H9 (cell line): ENCODE measurements at regions not wholly inside any gene's neighbourhood (a gene's known extent, or its start where the extent isn't known, plus 50 kb on each side); places are given as distances from the start of the nearest gene placed in this dataset.

Source experiments
- DNase-seq: peaks from one replicate; pipeline ENCODE4 v3.0.0-alpha.2; 2017
- H2AFZ ChIP-seq: one replicate; pipeline ENCODE4 v1.6.1; 2013; ENCODE audit warnings: mild to moderate bottlenecking, low read length, control low read depth, moderate library complexity
- H2AK5ac ChIP-seq: 2 replicates; pipeline ENCODE4 v1.6.1; 2013; ENCODE audit warnings: low read length, control low read depth, mixed read lengths; ENCODE audit not compliant: insufficient read length
- H2BK120ac ChIP-seq: one replicate; pipeline ENCODE4 v1.6.1; 2013; ENCODE audit warnings: low read depth, mild to moderate bottlenecking, low read length, control low read depth, inconsistent platforms; ENCODE audit not compliant: poor library complexity, severe bottlenecking
- H2BK12ac ChIP-seq: 2 replicates; pipeline ENCODE4 v1.6.1; 2013; ENCODE audit warnings: low read length, control low read depth, mixed read lengths, low read depth; ENCODE audit not compliant: insufficient read length
- H2BK15ac ChIP-seq: 2 replicates; pipeline ENCODE4 v1.6.1; 2013; ENCODE audit warnings: low read depth, low read length, control low read depth
- H2BK20ac ChIP-seq: one replicate; pipeline ENCODE4 v1.6.1; 2013; ENCODE audit warnings: low read depth, mild to moderate bottlenecking, low read length, control low read depth, inconsistent platforms; ENCODE audit not compliant: poor library complexity, severe bottlenecking
- H2BK5ac ChIP-seq: 2 replicates; pipeline ENCODE4 v1.6.1; 2013; ENCODE audit warnings: low read length, control low read depth, mixed read lengths; ENCODE audit not compliant: insufficient read length
- H3K14ac ChIP-seq: 2 replicates; pipeline ENCODE4 v1.6.1; 2013; ENCODE audit warnings: low read length, control low read depth; ENCODE audit not compliant: insufficient read depth
- H3K18ac ChIP-seq: 2 replicates; pipeline ENCODE4 v1.6.1; 2013; ENCODE audit warnings: low read depth, mild to moderate bottlenecking, mixed read lengths, low read length, control low read depth; ENCODE audit not compliant: insufficient read length
- H3K23ac ChIP-seq: 2 replicates; pipeline ENCODE4 v1.6.1; 2013; ENCODE audit warnings: low read length, control low read depth, mixed read lengths, low read depth; ENCODE audit not compliant: insufficient read length
- H3K23me2 ChIP-seq: 2 replicates; pipeline ENCODE4 v1.6.1; 2013; ENCODE audit warnings: low read depth, mild to moderate bottlenecking, mixed read lengths, low read length, control low read depth; ENCODE audit not compliant: insufficient read length, poor library complexity, severe bottlenecking
- H3K27ac ChIP-seq: 2 replicates; pipeline ENCODE4 v1.5.1; 2013; ENCODE audit warnings: low read length, control low read depth, mixed read lengths, low read depth; ENCODE audit not compliant: insufficient read length
- H3K27me3 ChIP-seq: 2 replicates; pipeline ENCODE4 v1.6.1; 2013; ENCODE audit warnings: low read length, control low read depth, inconsistent platforms; ENCODE audit not compliant: insufficient read depth
- H3K4ac ChIP-seq: 2 replicates; pipeline ENCODE4 v1.6.1; 2013; ENCODE audit warnings: low read depth, mild to moderate bottlenecking, control low read depth, inconsistent platforms, low read length, moderate library complexity
- H3K4me1 ChIP-seq: 2 replicates; pipeline ENCODE4 v1.6.1; 2013; ENCODE audit warnings: low read length, control low read depth, inconsistent platforms; ENCODE audit not compliant: insufficient read depth
- H3K4me2 ChIP-seq: 2 replicates; pipeline ENCODE4 v1.6.1; 2013; ENCODE audit warnings: low read length, control low read depth, mixed read lengths; ENCODE audit not compliant: insufficient read length, insufficient read depth
- H3K56ac ChIP-seq: 2 replicates; pipeline ENCODE4 v1.6.1; 2013; ENCODE audit warnings: low read depth, mild to moderate bottlenecking, mixed read lengths, low read length, control low read depth; ENCODE audit not compliant: insufficient read length
- H3K79me1 ChIP-seq: 2 replicates; pipeline ENCODE4 v1.6.1; 2013; ENCODE audit warnings: low read depth, mild to moderate bottlenecking, moderate library complexity, low read length, control low read depth, inconsistent platforms; ENCODE audit not compliant: insufficient read depth, poor library complexity, severe bottlenecking
- H3K79me2 ChIP-seq: 2 replicates; pipeline ENCODE4 v1.6.1; 2013; ENCODE audit warnings: low read length, control low read depth, inconsistent platforms; ENCODE audit not compliant: insufficient read depth
- H3K9ac ChIP-seq: 2 replicates; pipeline ENCODE4 v1.6.1; 2013; ENCODE audit warnings: low read length, control low read depth, mixed read lengths; ENCODE audit not compliant: insufficient read length; ENCODE audit errors: extremely low read depth
- H3K9me3 ChIP-seq: one replicate; pipeline ENCODE4 v1.6.1; 2013; ENCODE audit warnings: low read depth, low read length, inconsistent platforms; ENCODE audit not compliant: control insufficient read depth
- H3T11ph ChIP-seq: one replicate; pipeline ENCODE4 v1.6.1; 2013; ENCODE audit warnings: mild to moderate bottlenecking, low read length, control low read depth, inconsistent platforms
- H4K20me1 ChIP-seq: one replicate; pipeline ENCODE4 v1.6.1; 2013; ENCODE audit not compliant: control insufficient read depth, insufficient read length, insufficient read depth
- H4K5ac ChIP-seq: 2 replicates; pipeline ENCODE4 v1.6.1; 2013; ENCODE audit warnings: low read depth, mild to moderate bottlenecking, mixed read lengths, low read length, control low read depth; ENCODE audit not compliant: insufficient read length
- H4K8ac ChIP-seq: replicated peaks from 2 replicates; pipeline ENCODE4 v1.6.1; 2013; ENCODE audit warnings: low read length, control low read depth, mixed read lengths, low read depth; ENCODE audit not compliant: insufficient read length
- H4K91ac ChIP-seq: 2 replicates; pipeline ENCODE4 v1.6.1; 2013; ENCODE audit warnings: low read depth, mild to moderate bottlenecking, moderate library complexity, mixed read lengths, low read length, control low read depth; ENCODE audit not compliant: insufficient read length
- H3K27ac Mint-ChIP-seq, 3 experiments: 2 replicates in 2 of 3; 3 replicates in 1 of 3; pipeline ENCODE4 v1.8.0; 2020 to 2021; ENCODE audit warnings: mixed read lengths in 3 of 3, mild to moderate bottlenecking in 1 of 3, moderate library complexity in 1 of 3
- H3K27me3 Mint-ChIP-seq: 2 replicates; pipeline ENCODE4 v1.8.0; 2021; ENCODE audit warnings: low read depth, mild to moderate bottlenecking, moderate library complexity, mixed read lengths
- H3K36me3 Mint-ChIP-seq, 3 experiments: 2 replicates in 2 of 3; 3 replicates in 1 of 3; pipeline ENCODE4 v1.8.0; 2020 to 2021; ENCODE audit warnings: low read depth in 3 of 3, mixed read lengths in 3 of 3; ENCODE audit not compliant: insufficient read depth in 1 of 3
- H3K4me1 Mint-ChIP-seq, 2 experiments: 2 replicates each; pipeline ENCODE4 v1.8.0; 2020; ENCODE audit warnings: mixed read lengths in 2 of 2
- H3K4me3 Mint-ChIP-seq, 2 experiments: 2 replicates in 1 of 2; 3 replicates in 1 of 2; pipeline ENCODE4 v1.8.0; 2020 to 2021; ENCODE audit warnings: mild to moderate bottlenecking in 2 of 2, mixed read lengths in 2 of 2, moderate library complexity in 1 of 2
- H3K9me3 Mint-ChIP-seq, 2 experiments: 2 replicates in 1 of 2; 3 replicates in 1 of 2; pipeline ENCODE4 v1.8.0; 2020; ENCODE audit warnings: mild to moderate bottlenecking in 2 of 2, mixed read lengths in 2 of 2, moderate library complexity in 1 of 2
- WGBS: extraction: QIAGEN DNeasy Blood & Tissue Kit; methylation state at CpG from one replicate; pipeline ENCODE4 v1.1.7; 2013; ENCODE audit warnings: missing lambda C conversion rate, low lambda C conversion rate, mixed read lengths; ENCODE audit not compliant: insufficient read length; ENCODE audit errors: extremely low coverage; 5-methylcytosine and 5-hydroxymethylcytosine counted together
- TF ChIP-seq, protein P1 (sequence below): fragments of 200-600 bp; sonication (generic); conservative IDR thresholded peaks from 3 replicates; pipeline ENCODE4 v1.8.0; 2021; ENCODE audit warnings: antibody characterized with exemption, mild to moderate bottlenecking

- no peak overlapping the region for H2BK15ac ChIP-seq
- H3K79me1 ChIP-seq: no peaks in the 10 kb centered on the region
- H2BK12ac ChIP-seq: no peak overlapping the region
- no peaks in the 10 kb centered on the region for H3K27me3 ChIP-seq
- H3T11ph ChIP-seq: no peak overlapping the region
- no peak overlapping the region for H3K4me2 ChIP-seq
- H3K79me2 ChIP-seq: no peaks in the 10 kb centered on the region
- no peak for DNase-seq
- Mint-ChIP-seq H3K9me3 (peaks cover 0 to 4% of the 10 kb centered on the region in 2 experiments; a peak in 2 of 5 replicates), H3K27ac (no peak overlapping the region), H3K27me3 (peaks cover 9% of the 10 kb centered on the region), H3K4me1 (peaks cover 0 to 4% of the 10 kb centered on the region in 2 experiments; a peak in 2 of 4 replicates), H3K4me3 (no peak overlapping the region), H3K36me3 (no peaks in the 10 kb centered on the region)
- no peak overlapping the region for H3K56ac ChIP-seq
- no peak overlapping the region for H4K91ac ChIP-seq
- no peak overlapping the region for H2BK20ac ChIP-seq
- H2AK5ac ChIP-seq: no peak overlapping the region
- no peak overlapping the region for H2BK120ac ChIP-seq
- no peak overlapping the region for H3K9ac ChIP-seq
- no peak overlapping the region for H3K27ac ChIP-seq
- no peak overlapping the region for H3K4ac ChIP-seq
- H4K5ac ChIP-seq: no peak overlapping the region
- H4K20me1 ChIP-seq: no peaks in the 10 kb centered on the region
- H3K4me1 ChIP-seq: no peaks in the 10 kb centered on the region
- H3K23me2 ChIP-seq: no peaks in the 10 kb centered on the region
- H3K9me3 ChIP-seq: no peaks in the 10 kb centered on the region
- H3K23ac ChIP-seq: no peak overlapping the region
- no peak overlapping the region for H3K14ac ChIP-seq
- H3K18ac ChIP-seq: no peak overlapping the region
- no peak overlapping the region for H2AFZ ChIP-seq
- WGBS: 100% methylated on average over 1 of the region's 4 CpGs
- TF ChIP-seq, protein P1, sequence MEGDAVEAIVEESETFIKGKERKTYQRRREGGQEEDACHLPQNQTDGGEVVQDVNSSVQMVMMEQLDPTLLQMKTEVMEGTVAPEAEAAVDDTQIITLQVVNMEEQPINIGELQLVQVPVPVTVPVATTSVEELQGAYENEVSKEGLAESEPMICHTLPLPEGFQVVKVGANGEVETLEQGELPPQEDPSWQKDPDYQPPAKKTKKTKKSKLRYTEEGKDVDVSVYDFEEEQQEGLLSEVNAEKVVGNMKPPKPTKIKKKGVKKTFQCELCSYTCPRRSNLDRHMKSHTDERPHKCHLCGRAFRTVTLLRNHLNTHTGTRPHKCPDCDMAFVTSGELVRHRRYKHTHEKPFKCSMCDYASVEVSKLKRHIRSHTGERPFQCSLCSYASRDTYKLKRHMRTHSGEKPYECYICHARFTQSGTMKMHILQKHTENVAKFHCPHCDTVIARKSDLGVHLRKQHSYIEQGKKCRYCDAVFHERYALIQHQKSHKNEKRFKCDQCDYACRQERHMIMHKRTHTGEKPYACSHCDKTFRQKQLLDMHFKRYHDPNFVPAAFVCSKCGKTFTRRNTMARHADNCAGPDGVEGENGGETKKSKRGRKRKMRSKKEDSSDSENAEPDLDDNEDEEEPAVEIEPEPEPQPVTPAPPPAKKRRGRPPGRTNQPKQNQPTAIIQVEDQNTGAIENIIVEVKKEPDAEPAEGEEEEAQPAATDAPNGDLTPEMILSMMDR: no peak
- no peak overlapping the region for H4K8ac ChIP-seq
- H2BK5ac ChIP-seq: no peak overlapping the region
These were observed 270.4 kb downstream of the GPATCH2 start for GRCh38 chr1:217360510-217360909.
